ENCODE measurements at regions not wholly inside any gene's neighbourhood (a gene's known extent, or its start where the extent isn't known, plus 50 kb on each side); places are given as distances from the start of the nearest gene placed in this dataset.
"Not testable (repeated sequence)": the region's sequence is repeated elsewhere in the genome, so short reads cannot be mapped to it uniquely, and the experiment has no call there.

DNA sequence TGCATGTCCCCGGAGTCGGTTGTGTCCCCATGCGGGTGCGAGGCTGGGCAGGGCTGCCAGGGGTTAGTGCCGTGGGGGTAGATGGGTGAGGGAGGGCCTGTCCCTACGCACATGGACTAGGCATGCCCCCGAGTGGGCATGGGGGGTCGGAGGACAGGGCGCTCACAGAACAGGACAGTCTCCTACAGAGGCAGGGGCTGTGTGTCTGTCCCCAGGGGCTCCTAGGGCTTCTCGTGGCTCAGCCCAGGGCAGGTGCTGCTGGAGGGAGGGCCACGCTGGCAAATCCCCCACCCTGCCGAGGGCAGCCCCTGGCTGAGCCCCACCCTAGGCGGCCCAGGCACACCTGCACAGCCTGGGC lies 141.3 kb downstream of the TMEM121 start:
- TF ChIP-seq CTCF, POLR2A (IDR thresholded peaks at IDR 0.05): not testable (repeated sequence)
